H1 (cell line): ENCODE measurements at regions not wholly inside any gene's neighbourhood (a gene's known extent, or its start where the extent isn't known, plus 50 kb on each side); places are given as distances from the start of the nearest gene placed in this dataset.

Experiments
- CHD2 ChIP-seq: IDR thresholded peaks from 2 replicates; pipeline ENCODE4 v1.6.1; 2012; ENCODE audit warnings: low read length, improper control_type of control experiment
- HDAC6 ChIP-seq: IDR thresholded peaks from one replicate; pipeline ENCODE4 v1.7.1; 2012; ENCODE audit warnings: low read depth, mild to moderate bottlenecking, inconsistent platforms, low read length, moderate library complexity
- POLR2A ChIP-seq, 2 experiments: IDR thresholded peaks; 1 replicate in 1 of 2; 2 replicates in 1 of 2; pipeline ENCODE4 v1.6.1; 2011; ENCODE audit warnings: low read depth in 2 of 2, low read length in 2 of 2, mild to moderate bottlenecking in 2 of 2; ENCODE audit errors: control extremely low read depth in 1 of 2
- RFX5 ChIP-seq: IDR thresholded peaks from 2 replicates; pipeline ENCODE4 v1.6.1; 2011; ENCODE audit warnings: low read depth, low read length, improper control_type of control experiment, borderline replicate concordance
- RXRA ChIP-seq: IDR thresholded peaks from 2 replicates; pipeline ENCODE4 v1.6.1; 2011; ENCODE audit warnings: low read depth, mild to moderate bottlenecking, low read length, moderate library complexity; ENCODE audit not compliant: insufficient read depth
- SIN3A ChIP-seq, 2 experiments: IDR thresholded peaks in 1 of 2; conservative IDR thresholded peaks in 1 of 2; 2 replicates each; pipeline ENCODE4 v1.6.1; 2011 to 2012; ENCODE audit warnings: low read length in 2 of 2, improper control_type of control experiment in 1 of 2, low read depth in 1 of 2, mild to moderate bottlenecking in 1 of 2

DNA sequence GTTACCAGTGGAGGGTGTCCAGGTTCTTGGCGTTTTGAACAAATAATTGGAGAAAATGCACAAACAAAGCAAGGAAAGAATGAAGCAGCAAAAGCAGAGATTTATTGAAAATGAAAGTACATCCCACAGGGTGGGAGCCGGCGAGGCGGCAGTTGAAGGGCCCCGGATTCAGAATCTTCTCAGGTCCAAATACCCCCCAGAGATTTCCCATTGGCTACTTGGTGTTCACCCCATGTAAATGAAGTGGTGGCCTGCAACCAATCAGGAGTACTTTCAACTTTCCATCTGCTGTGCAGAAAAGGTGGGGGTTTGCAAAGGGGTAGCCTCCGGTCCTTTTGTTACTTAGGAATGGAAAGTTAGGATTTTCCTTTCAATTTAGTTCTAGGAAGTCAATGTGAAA, 1447.0 kb downstream of the C4orf33 start (continued):
- TF ChIP-seq SIN3A (conservative IDR thresholded peaks at IDR 0.05 in 1 of 2, IDR thresholded peaks at IDR 0.05 in 1 of 2; ENCODE audit: low read depth in 1 of 2, low read length in 2 of 2): no peak
- no peak for TF ChIP-seq CHD2
- TF ChIP-seq RXRA: no peak
- no peak for TF ChIP-seq POLR2A (IDR thresholded peaks at IDR 0.05; ENCODE audit: control extremely low read depth in 1 of 2, low read depth in 2 of 2, low read length in 2 of 2)
- no peak for TF ChIP-seq HDAC6
- TF ChIP-seq RFX5: no peak
